Stomach (tissue), 8 donors: ENCODE measurements at regions not wholly inside any gene's neighbourhood (a gene's known extent, or its start where the extent isn't known, plus 50 kb on each side); places are given as distances from the start of the nearest gene placed in this dataset.

Experiments used
- DNase-seq, 2 donors: peaks; one replicate each; pipeline versions ENCODE4 v3.0.0 to v3.0.0-alpha.2; 2013 to 2019
- H3K27ac ChIP-seq, 5 donors: fragments of 200-600 bp in 4 of 5; sonication (generic) in 4 of 5; one replicate each; pipeline ENCODE4 v1.5.1; 2013 to 2019; ENCODE audit warnings: mild to moderate bottlenecking in 1 of 5, moderate library complexity in 1 of 5
- H3K27me3 ChIP-seq, 3 donors: fragments of 200-600 bp; sonication (generic); one replicate each; pipeline ENCODE4 v1.5.1; 2017 to 2019; ENCODE audit warnings: mixed run types in 1 of 3
- H3K36me3 ChIP-seq, 4 donors: fragments of 200-600 bp; sonication (generic); 1 replicate in 3 of 4; 2 replicates in 1 of 4; pipeline ENCODE4 v1.5.1; 2016 to 2019
- H3K4me1 ChIP-seq, 4 donors: fragments of 200-600 bp; sonication (generic); one replicate each; pipeline ENCODE4 v1.5.1; 2016 to 2019
- H3K4me3 ChIP-seq, 4 donors: fragments of 200-600 bp; sonication (generic) in 3 of 4; one replicate each; pipeline ENCODE4 v1.5.1; 2016 to 2019; ENCODE audit warnings: mild to moderate bottlenecking in 1 of 4
- H3K9me3 ChIP-seq, 4 donors: fragments of 200-600 bp; sonication (generic); one replicate each; pipeline ENCODE4 v1.5.1; 2016 to 2019
- CTCF ChIP-seq, 7 experiments: fragments of 450-650 bp in 4 of 7; fragments of 200-600 bp in 3 of 7; sonication (generic) in 3 of 7; IDR thresholded peaks; one replicate each; pipeline ENCODE4 v1.5.1; 2016 to 2019; ENCODE audit warnings: antibody characterized with exemption in 7 of 7, control low read depth in 2 of 7, mild to moderate bottlenecking in 1 of 7
- EP300 ChIP-seq: sonication (generic); formaldehyde crosslinking; IDR thresholded peaks from one replicate; pipeline ENCODE4 v1.6.1; 2017; ENCODE audit warnings: antibody characterized with exemption
- POLR2A ChIP-seq, 4 donors: fragments of 450-650 bp; IDR thresholded peaks; one replicate each; pipeline ENCODE4 v1.6.1; 2016; ENCODE audit warnings: antibody characterized with exemption in 4 of 4, control low read depth in 2 of 4, mild to moderate bottlenecking in 1 of 4, moderate library complexity in 1 of 4
- POLR2AphosphoS5 ChIP-seq, 3 donors: sonication (generic); formaldehyde crosslinking; IDR thresholded peaks; one replicate each; pipeline ENCODE4 v1.6.1; 2016; ENCODE audit warnings: antibody characterized with exemption in 3 of 3
- WGBS, 5 donors: extraction: QIAGEN DNeasy Blood & Tissue Kit in 3 of 5; methylation state at CpG; one replicate each; pipeline versions ENCODE4 v1.1.5 to v1.1.7; 2013 to 2018; 5-methylcytosine and 5-hydroxymethylcytosine counted together
- intact Hi-C: fragments of 100-400 bp; cut with DNase I; formaldehyde crosslinking; loops from one replicate; pipeline ENCODE4 v1.15.1; 2023; ENCODE audit warnings: low total_unique reads
- donor health status: healthy with polysubstance abuse.
- donor health status: Bipolar disorder and iron deficiency.
- donor health status: healthy.

GRCh38 chr3:181239441-181239840, 249.9 kb upstream of the DNAJC19 start:
- Histone ChIP-seq H3K36me3 (no peaks in the 10 kb centered on the region), H3K27me3 (no peaks in the 10 kb centered on the region), H3K4me1 (no peaks in the 10 kb centered on the region), H3K9me3 (peaks cover 0 to 2% (median 0%) of the 10 kb centered on the region in 4 donors), H3K27ac (no peak overlapping the region), H3K4me3 (no peak overlapping the region)
- WGBS, 5 donors: 64 to 84% (median 81%) methylated on average over 2 of the region's 2 CpGs
- intact Hi-C loops: no loop called here
- no peak for DNase-seq
- TF ChIP-seq POLR2AphosphoS5 (IDR thresholded peaks at IDR 0.05): no peak
- no peak for TF ChIP-seq POLR2A (IDR thresholded peaks at IDR 0.05)
- no peak for TF ChIP-seq CTCF (IDR thresholded peaks at IDR 0.05)
- no peak for TF ChIP-seq EP300

GRCh38 chr3:181230258-181230657, 240.7 kb upstream of the DNAJC19 start:
- Histone ChIP-seq H3K4me1 (no peaks in the 10 kb centered on the region), H3K27me3 (no peaks in the 10 kb centered on the region), H3K4me3 (no peak overlapping the region), H3K27ac (no peak overlapping the region), H3K36me3 (no peaks in the 10 kb centered on the region), H3K9me3 (no peaks in the 10 kb centered on the region)
- no peak for TF ChIP-seq POLR2A (IDR thresholded peaks at IDR 0.05)
- no peak for TF ChIP-seq EP300
- no peak for TF ChIP-seq CTCF (IDR thresholded peaks at IDR 0.05)
- TF ChIP-seq POLR2AphosphoS5 (IDR thresholded peaks at IDR 0.05): no peak
- no peak for DNase-seq
- intact Hi-C loops: no loop called here
- 77 to 88% (median 86%) methylated on average over 3 to 5 of the region's 5 CpGs for whole genome bisulfite sequencing, 5 donors

- Histone ChIP-seq H3K4me1 (no peaks in the 10 kb centered on the region), H3K9me3 (no peaks in the 10 kb centered on the region), H3K4me3 (no peak overlapping the region), H3K27me3 (no peaks in the 10 kb centered on the region), H3K27ac (no peak overlapping the region), H3K36me3 (no peaks in the 10 kb centered on the region)
- no peak for DNase-seq
- intact Hi-C loops: no loop called here
- TF ChIP-seq CTCF (IDR thresholded peaks at IDR 0.05) (no peak), POLR2AphosphoS5 (IDR thresholded peaks at IDR 0.05) (no peak), POLR2A (IDR thresholded peaks at IDR 0.05) (no peak), EP300 (no peak)
- WGBS, 5 donors: 62 to 72% (median 66%) methylated on average over 2 of the region's 2 CpGs
These were observed 223.8 kb upstream of the DNAJC19 start for GRCh38 chr3:181213347-181213746.

GRCh38 chr3:181212271-181212670, 222.7 kb upstream of the DNAJC19 start:
- no peaks in the 10 kb centered on the region for H3K4me1 ChIP-seq
- H3K4me3 ChIP-seq: no peak overlapping the region
- TF ChIP-seq CTCF (IDR thresholded peaks at IDR 0.05): no peak
- no peak for TF ChIP-seq EP300
- TF ChIP-seq POLR2AphosphoS5 (IDR thresholded peaks at IDR 0.05): no peak
- TF ChIP-seq POLR2A (IDR thresholded peaks at IDR 0.05): no peak
- no peak for DNase-seq
- H3K27me3 ChIP-seq: no peaks in the 10 kb centered on the region
- H3K36me3 ChIP-seq: no peaks in the 10 kb centered on the region
- no peaks in the 10 kb centered on the region for H3K9me3 ChIP-seq
- WGBS, 5 donors: 77 to 88% (median 82%) methylated on average over 1 of the region's 1 CpG
- H3K27ac ChIP-seq: no peak overlapping the region
- intact Hi-C loops: no loop called here
